WTC11 (cell line): ENCODE measurements at regions not wholly inside any gene's neighbourhood (a gene's known extent, or its start where the extent isn't known, plus 50 kb on each side); places are given as distances from the start of the nearest gene placed in this dataset.

Source experiments
- ATAC-seq: fragments of 200-7000 bp; cut with Tn5 transposase; 2 replicates; pipeline ENCODE4 v1.10.0; 2021; ENCODE audit warnings: mild to moderate bottlenecking, moderate library complexity
- CTCF ChIA-PET: fragments of 300-600 bp; sonication (Branson Sonifier 250); formaldehyde crosslinking; loops from one replicate; lab custom pipeline; 2021; ENCODE audit warnings: antibody characterized with exemption; lab: Charles Lee
- POLR2A ChIA-PET: fragments of 350-600 bp; sonication (Branson Sonifier 250); formaldehyde crosslinking; loops from one replicate; lab custom pipeline; 2021; ENCODE audit warnings: antibody characterized with exemption; lab: Charles Lee
- DNase-seq: peaks from one replicate; pipeline ENCODE4 v3.0.0; 2021; ENCODE audit warnings: low spot score
- H3K27ac Mint-ChIP-seq: 2 replicates; pipeline ENCODE4 v1.8.0; 2021; ENCODE audit warnings: mixed read lengths
- H3K27me3 Mint-ChIP-seq: 2 replicates; pipeline ENCODE4 v1.8.0; 2021; ENCODE audit warnings: low read depth, mild to moderate bottlenecking, moderate library complexity, mixed read lengths
- H3K36me3 Mint-ChIP-seq: 2 replicates; pipeline ENCODE4 v1.8.0; 2021; ENCODE audit warnings: mixed read lengths
- H3K4me1 Mint-ChIP-seq: 2 replicates; pipeline ENCODE4 v1.8.0; 2022; ENCODE audit warnings: mixed read lengths
- H3K4me3 Mint-ChIP-seq: 2 replicates; pipeline ENCODE4 v1.8.0; 2021; ENCODE audit warnings: mild to moderate bottlenecking, moderate library complexity, mixed read lengths
- H3K9me3 Mint-ChIP-seq: 2 replicates; pipeline ENCODE4 v1.8.0; 2021; ENCODE audit warnings: mixed read lengths
- ATF1 ChIP-seq: sonication (generic); formaldehyde crosslinking; IDR thresholded peaks from 2 replicates; pipeline ENCODE4 v1.8.1; 2023; ENCODE audit warnings: mild to moderate bottlenecking, moderate library complexity, missing genetic modification reagents
- CBFB ChIP-seq: sonication (generic); formaldehyde crosslinking; IDR thresholded peaks from 2 replicates; pipeline ENCODE4 v1.8.1; 2022; ENCODE audit warnings: mild to moderate bottlenecking, low read depth, missing genetic modification reagents
- CREB1 ChIP-seq: sonication (generic); formaldehyde crosslinking; IDR thresholded peaks from 2 replicates; pipeline ENCODE4 v1.8.0; 2023; ENCODE audit warnings: mild to moderate bottlenecking, missing genetic modification reagents
- ELF4 ChIP-seq: sonication (generic); formaldehyde crosslinking; IDR thresholded peaks from 2 replicates; pipeline ENCODE4 v1.8.1; 2022; ENCODE audit warnings: low read depth, mild to moderate bottlenecking, moderate library complexity, missing genetic modification reagents
- EMX1 ChIP-seq: fragments of 250-450 bp; sonication (Bioruptor Pico); IDR thresholded peaks from 2 replicates; pipeline ENCODE4 v1.8.0; 2021; ENCODE audit warnings: mild to moderate bottlenecking
- ETV6 ChIP-seq: sonication (generic); formaldehyde crosslinking; IDR thresholded peaks from 2 replicates; pipeline ENCODE4 v1.8.1; 2022; ENCODE audit warnings: mild to moderate bottlenecking, missing genetic modification reagents
- FOXP1 ChIP-seq: sonication (generic); formaldehyde crosslinking; IDR thresholded peaks from 2 replicates; pipeline ENCODE4 v1.8.0; 2022; ENCODE audit warnings: missing genetic modification reagents, mild to moderate bottlenecking, moderate library complexity, borderline replicate concordance
- JAZF1 ChIP-seq: fragments of 250-450 bp; sonication (Bioruptor Pico); IDR thresholded peaks from 2 replicates; pipeline ENCODE4 v1.9.0; 2021; ENCODE audit warnings: moderate library complexity, mild to moderate bottlenecking, inconsistent platforms
- JUN ChIP-seq: sonication (generic); formaldehyde crosslinking; IDR thresholded peaks from 2 replicates; pipeline ENCODE4 v1.8.0; 2023; ENCODE audit warnings: mild to moderate bottlenecking, missing genetic modification reagents
- KAT7 ChIP-seq: sonication (generic); formaldehyde crosslinking; IDR thresholded peaks from 2 replicates; pipeline ENCODE4 v1.8.1; 2023; ENCODE audit warnings: missing genetic modification reagents, mild to moderate bottlenecking, borderline replicate concordance
- NFYB ChIP-seq: sonication (generic); formaldehyde crosslinking; conservative IDR thresholded peaks from 2 replicates; pipeline ENCODE4 v1.8.0; 2022; ENCODE audit warnings: low read depth, missing genetic modification reagents
- NR3C1 ChIP-seq: sonication (generic); formaldehyde crosslinking; conservative IDR thresholded peaks from 2 replicates; pipeline ENCODE4 v1.8.1; 2023; ENCODE audit warnings: low read depth, mild to moderate bottlenecking, missing genetic modification reagents
- RELA ChIP-seq: sonication (generic); formaldehyde crosslinking; IDR thresholded peaks from 2 replicates; pipeline ENCODE4 v1.8.1; 2022; ENCODE audit warnings: missing genetic modification reagents, mild to moderate bottlenecking, borderline replicate concordance
- SMAD3 ChIP-seq: sonication (generic); formaldehyde crosslinking; IDR thresholded peaks from 2 replicates; pipeline ENCODE4 v1.8.0; 2022; ENCODE audit warnings: missing genetic modification reagents, mild to moderate bottlenecking, borderline replicate concordance
- SMAD4 ChIP-seq: sonication (generic); formaldehyde crosslinking; IDR thresholded peaks from 2 replicates; pipeline ENCODE4 v1.8.0; 2022; ENCODE audit warnings: mild to moderate bottlenecking, missing genetic modification reagents
- SP1 ChIP-seq: sonication (generic); formaldehyde crosslinking; conservative IDR thresholded peaks from 2 replicates; pipeline ENCODE4 v1.8.1; 2022; ENCODE audit warnings: missing genetic modification reagents
- TEAD1 ChIP-seq: sonication (generic); formaldehyde crosslinking; IDR thresholded peaks from 2 replicates; pipeline ENCODE4 v1.8.0; 2022; ENCODE audit warnings: mild to moderate bottlenecking, missing genetic modification reagents
- ZNF317 ChIP-seq: sonication (generic); formaldehyde crosslinking; IDR thresholded peaks from 2 replicates; pipeline ENCODE4 v1.8.1; 2023; ENCODE audit warnings: low read depth, mild to moderate bottlenecking, moderate library complexity, missing genetic modification reagents, borderline replicate concordance
- TF ChIP-seq, protein P1 (sequence below): sonication (generic); formaldehyde crosslinking; IDR thresholded peaks from 2 replicates; pipeline ENCODE4 v1.8.0; 2022; ENCODE audit warnings: mild to moderate bottlenecking, missing genetic modification reagents
- TF ChIP-seq, protein P2 (sequence below): sonication (generic); formaldehyde crosslinking; IDR thresholded peaks from 2 replicates; pipeline ENCODE4 v1.8.0; 2022; ENCODE audit warnings: mild to moderate bottlenecking, missing genetic modification reagents
- TF ChIP-seq, protein P3 (sequence below): fragments of 250-450 bp; sonication (Bioruptor Pico); IDR thresholded peaks from 2 replicates; pipeline ENCODE4 v2.1.2; 2022; ENCODE audit warnings: mild to moderate bottlenecking, moderate library complexity
- TF ChIP-seq, protein P4 (sequence below): sonication (generic); formaldehyde crosslinking; conservative IDR thresholded peaks from 2 replicates; pipeline ENCODE4 v1.8.1; 2022; ENCODE audit warnings: mild to moderate bottlenecking, missing genetic modification reagents
- TF ChIP-seq, protein P5 (sequence below): sonication (generic); formaldehyde crosslinking; IDR thresholded peaks from 2 replicates; pipeline ENCODE4 v1.8.0; 2022; ENCODE audit warnings: mild to moderate bottlenecking, missing genetic modification reagents
- TF ChIP-seq, protein P6 (sequence below): sonication (generic); formaldehyde crosslinking; IDR thresholded peaks from 2 replicates; pipeline ENCODE4 v1.8.1; 2023; ENCODE audit warnings: mild to moderate bottlenecking, moderate library complexity, missing genetic modification reagents
- TF ChIP-seq, protein P7 (sequence below): fragments of 250-450 bp; sonication (Bioruptor Pico); IDR thresholded peaks from 2 replicates; pipeline ENCODE4 v1.9.0; 2021; ENCODE audit warnings: mild to moderate bottlenecking

DNA sequence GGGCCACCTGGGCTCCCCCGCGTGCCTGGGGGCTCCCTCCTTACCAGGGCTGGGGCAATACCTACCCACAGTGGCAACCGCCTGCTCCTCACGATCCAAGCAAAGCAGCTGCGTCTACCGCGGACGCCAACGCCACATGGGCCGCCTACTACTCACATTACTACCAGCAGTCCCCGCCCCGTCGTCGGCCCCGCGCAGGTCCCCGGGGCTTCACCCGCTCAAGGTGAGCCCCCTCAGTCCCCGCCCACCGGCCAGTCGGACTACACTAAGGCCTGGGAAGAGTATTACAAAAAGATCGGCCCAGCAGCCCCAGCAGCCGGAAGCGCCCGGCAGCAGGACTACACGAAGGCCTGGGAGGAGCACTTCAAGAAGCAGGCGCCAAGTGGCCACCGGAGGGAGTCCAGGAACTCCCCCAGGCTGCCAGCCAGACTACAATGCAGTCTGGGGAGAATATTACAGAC, 106.0 kb upstream of the MTAP start:
- ATAC-seq (peak; percentile 98), DNase-seq (peak; percentile 78)
- ChIA-PET POLR2A (no interaction called here), CTCF (no interaction called here)
- H3K4me3 Mint-ChIP-seq: peak overlapping the region; percentile 54
- H3K36me3 Mint-ChIP-seq: peaks cover 5% of the 10 kb centered on the region; the same call in 1 of the 2 replicates
- TF ChIP-seq, protein P1, sequence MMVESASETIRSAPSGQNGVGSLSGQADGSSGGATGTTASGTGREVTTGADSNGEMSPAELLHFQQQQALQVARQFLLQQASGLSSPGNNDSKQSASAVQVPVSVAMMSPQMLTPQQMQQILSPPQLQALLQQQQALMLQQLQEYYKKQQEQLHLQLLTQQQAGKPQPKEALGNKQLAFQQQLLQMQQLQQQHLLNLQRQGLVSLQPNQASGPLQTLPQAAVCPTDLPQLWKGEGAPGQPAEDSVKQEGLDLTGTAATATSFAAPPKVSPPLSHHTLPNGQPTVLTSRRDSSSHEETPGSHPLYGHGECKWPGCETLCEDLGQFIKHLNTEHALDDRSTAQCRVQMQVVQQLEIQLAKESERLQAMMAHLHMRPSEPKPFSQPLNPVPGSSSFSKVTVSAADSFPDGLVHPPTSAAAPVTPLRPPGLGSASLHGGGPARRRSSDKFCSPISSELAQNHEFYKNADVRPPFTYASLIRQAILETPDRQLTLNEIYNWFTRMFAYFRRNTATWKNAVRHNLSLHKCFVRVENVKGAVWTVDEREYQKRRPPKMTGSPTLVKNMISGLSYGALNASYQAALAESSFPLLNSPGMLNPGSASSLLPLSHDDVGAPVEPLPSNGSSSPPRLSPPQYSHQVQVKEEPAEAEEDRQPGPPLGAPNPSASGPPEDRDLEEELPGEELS (CRISPR knock-in tag): 0 out of 2 replicates have a peak, but pooled peaks have one; percentile 28
- TF ChIP-seq, protein P2, sequence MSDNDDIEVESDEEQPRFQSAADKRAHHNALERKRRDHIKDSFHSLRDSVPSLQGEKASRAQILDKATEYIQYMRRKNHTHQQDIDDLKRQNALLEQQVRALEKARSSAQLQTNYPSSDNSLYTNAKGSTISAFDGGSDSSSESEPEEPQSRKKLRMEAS: peak; percentile 32; the same call in 1 of the 2 replicates
- TF ChIP-seq JAZF1 (CRISPR knock-in tag) (no peak), ETV6 (CRISPR knock-in tag) (no peak), ELF4 (CRISPR knock-in tag) (no peak), SMAD3 (CRISPR knock-in tag) (no peak), RELA (0 out of 2 replicates have a peak, but pooled peaks have one; percentile 16), NR3C1 (CRISPR knock-in tag) (no peak), SP1 (CRISPR knock-in tag) (no peak), TEAD1 (no peak), ZNF317 (CRISPR knock-in tag) (no peak), SMAD4 (no peak), CBFB (CRISPR knock-in tag) (no peak)
- TF ChIP-seq, protein P3, sequence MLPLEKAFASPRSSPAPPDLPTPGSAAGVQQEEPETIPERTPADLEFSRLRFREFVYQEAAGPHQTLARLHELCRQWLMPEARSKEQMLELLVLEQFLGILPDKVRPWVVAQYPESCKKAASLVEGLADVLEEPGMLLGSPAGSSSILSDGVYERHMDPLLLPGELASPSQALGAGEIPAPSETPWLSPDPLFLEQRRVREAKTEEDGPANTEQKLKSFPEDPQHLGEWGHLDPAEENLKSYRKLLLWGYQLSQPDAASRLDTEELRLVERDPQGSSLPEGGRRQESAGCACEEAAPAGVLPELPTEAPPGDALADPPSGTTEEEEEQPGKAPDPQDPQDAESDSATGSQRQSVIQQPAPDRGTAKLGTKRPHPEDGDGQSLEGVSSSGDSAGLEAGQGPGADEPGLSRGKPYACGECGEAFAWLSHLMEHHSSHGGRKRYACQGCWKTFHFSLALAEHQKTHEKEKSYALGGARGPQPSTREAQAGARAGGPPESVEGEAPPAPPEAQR (CRISPR knock-in tag): no peak
- H3K27ac Mint-ChIP-seq: no peak overlapping the region
- H3K27me3 Mint-ChIP-seq: peaks cover 21% of the 10 kb centered on the region
- H3K9me3 Mint-ChIP-seq: peaks cover 10% of the 10 kb centered on the region
- 0 out of 2 replicates have a peak, but pooled peaks cover 2% of the 10 kb centered on the region for H3K4me1 Mint-ChIP-seq

DNA sequence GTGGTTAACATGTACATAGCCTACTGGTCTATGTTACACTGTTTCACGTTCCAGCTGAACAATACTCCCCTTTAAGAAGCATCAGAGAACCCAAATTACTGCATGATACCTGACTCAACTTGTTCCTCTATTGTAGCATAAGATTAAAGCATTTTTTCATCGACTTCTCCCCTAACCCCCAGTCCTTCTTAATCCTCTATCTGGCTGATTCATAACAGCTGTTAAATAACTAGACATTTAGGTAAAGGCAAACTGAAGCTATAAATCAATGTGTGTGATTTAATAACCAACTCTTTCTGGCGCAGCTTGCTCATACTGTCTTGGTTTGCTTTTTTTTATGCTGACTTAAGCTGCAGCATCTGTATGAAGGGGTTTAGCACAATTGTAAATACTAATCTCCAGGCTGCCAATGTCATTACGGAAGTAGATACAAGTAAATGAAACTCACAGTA, 94.2 kb upstream of the MTAP start:
- POLR2A ChIA-PET: no interaction called here
- Mint-ChIP-seq H3K27me3 (peaks cover 25% of the 10 kb centered on the region), H3K9me3 (no peaks in the 10 kb centered on the region), H3K4me3 (no peak overlapping the region), H3K36me3 (no peaks in the 10 kb centered on the region), H3K27ac (no peak overlapping the region), H3K4me1 (peaks cover 10% of the 10 kb centered on the region)
- CTCF ChIA-PET: interaction anchor here (0.8 to 1.2 kb wide), 3 partner anchors 43 to 472 kb away, joined by 3 to 5 read pairs (median 4); no protein-coding TSS in a partner anchor
- TF ChIP-seq TEAD1: no peak
- TF ChIP-seq, protein P4, sequence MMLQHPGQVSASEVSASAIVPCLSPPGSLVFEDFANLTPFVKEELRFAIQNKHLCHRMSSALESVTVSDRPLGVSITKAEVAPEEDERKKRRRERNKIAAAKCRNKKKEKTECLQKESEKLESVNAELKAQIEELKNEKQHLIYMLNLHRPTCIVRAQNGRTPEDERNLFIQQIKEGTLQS (CRISPR knock-in tag): no peak
- no peak for TF ChIP-seq FOXP1 (CRISPR knock-in tag)
- TF ChIP-seq, protein P5, sequence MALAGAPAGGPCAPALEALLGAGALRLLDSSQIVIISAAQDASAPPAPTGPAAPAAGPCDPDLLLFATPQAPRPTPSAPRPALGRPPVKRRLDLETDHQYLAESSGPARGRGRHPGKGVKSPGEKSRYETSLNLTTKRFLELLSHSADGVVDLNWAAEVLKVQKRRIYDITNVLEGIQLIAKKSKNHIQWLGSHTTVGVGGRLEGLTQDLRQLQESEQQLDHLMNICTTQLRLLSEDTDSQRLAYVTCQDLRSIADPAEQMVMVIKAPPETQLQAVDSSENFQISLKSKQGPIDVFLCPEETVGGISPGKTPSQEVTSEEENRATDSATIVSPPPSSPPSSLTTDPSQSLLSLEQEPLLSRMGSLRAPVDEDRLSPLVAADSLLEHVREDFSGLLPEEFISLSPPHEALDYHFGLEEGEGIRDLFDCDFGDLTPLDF (CRISPR knock-in tag): no peak
- TF ChIP-seq KAT7 (CRISPR knock-in tag): no peak
- TF ChIP-seq, protein P6, sequence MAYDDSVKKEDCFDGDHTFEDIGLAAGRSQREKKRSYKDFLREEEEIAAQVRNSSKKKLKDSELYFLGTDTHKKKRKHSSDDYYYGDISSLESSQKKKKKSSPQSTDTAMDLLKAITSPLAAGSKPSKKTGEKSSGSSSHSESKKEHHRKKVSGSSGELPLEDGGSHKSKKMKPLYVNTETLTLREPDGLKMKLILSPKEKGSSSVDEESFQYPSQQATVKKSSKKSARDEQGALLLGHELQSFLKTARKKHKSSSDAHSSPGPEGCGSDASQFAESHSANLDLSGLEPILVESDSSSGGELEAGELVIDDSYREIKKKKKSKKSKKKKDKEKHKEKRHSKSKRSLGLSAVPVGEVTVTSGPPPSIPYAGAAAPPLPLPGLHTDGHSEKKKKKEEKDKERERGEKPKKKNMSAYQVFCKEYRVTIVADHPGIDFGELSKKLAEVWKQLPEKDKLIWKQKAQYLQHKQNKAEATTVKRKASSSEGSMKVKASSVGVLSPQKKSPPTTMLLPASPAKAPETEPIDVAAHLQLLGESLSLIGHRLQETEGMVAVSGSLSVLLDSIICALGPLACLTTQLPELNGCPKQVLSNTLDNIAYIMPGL (CRISPR knock-in tag): no peak
- TF ChIP-seq, protein P7, sequence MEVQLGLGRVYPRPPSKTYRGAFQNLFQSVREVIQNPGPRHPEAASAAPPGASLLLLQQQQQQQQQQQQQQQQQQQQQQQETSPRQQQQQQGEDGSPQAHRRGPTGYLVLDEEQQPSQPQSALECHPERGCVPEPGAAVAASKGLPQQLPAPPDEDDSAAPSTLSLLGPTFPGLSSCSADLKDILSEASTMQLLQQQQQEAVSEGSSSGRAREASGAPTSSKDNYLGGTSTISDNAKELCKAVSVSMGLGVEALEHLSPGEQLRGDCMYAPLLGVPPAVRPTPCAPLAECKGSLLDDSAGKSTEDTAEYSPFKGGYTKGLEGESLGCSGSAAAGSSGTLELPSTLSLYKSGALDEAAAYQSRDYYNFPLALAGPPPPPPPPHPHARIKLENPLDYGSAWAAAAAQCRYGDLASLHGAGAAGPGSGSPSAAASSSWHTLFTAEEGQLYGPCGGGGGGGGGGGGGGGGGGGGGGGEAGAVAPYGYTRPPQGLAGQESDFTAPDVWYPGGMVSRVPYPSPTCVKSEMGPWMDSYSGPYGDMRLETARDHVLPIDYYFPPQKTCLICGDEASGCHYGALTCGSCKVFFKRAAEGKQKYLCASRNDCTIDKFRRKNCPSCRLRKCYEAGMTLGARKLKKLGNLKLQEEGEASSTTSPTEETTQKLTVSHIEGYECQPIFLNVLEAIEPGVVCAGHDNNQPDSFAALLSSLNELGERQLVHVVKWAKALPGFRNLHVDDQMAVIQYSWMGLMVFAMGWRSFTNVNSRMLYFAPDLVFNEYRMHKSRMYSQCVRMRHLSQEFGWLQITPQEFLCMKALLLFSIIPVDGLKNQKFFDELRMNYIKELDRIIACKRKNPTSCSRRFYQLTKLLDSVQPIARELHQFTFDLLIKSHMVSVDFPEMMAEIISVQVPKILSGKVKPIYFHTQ (CRISPR knock-in tag): no peak
- no peak for TF ChIP-seq ATF1
- no peak for TF ChIP-seq CREB1
- TF ChIP-seq JAZF1 (CRISPR knock-in tag): no peak
- TF ChIP-seq EMX1 (CRISPR knock-in tag): no peak
- no peak for TF ChIP-seq NFYB (CRISPR knock-in tag)
- TF ChIP-seq JUN: no peak
- TF ChIP-seq NR3C1 (CRISPR knock-in tag): no peak
- ATAC-seq (no peak), DNase-seq (no peak)
